Gastroesophageal sphincter (tissue), 4 donors: ENCODE measurements at regions not wholly inside any gene's neighbourhood (a gene's known extent, or its start where the extent isn't known, plus 50 kb on each side); places are given as distances from the start of the nearest gene placed in this dataset.
"Not testable (repeated sequence)": the region's sequence is repeated elsewhere in the genome, so short reads cannot be mapped to it uniquely, and the experiment has no call there.

ENCODE experiments used
- ATAC-seq: fragments of 150-250 bp; one replicate; pipeline ENCODE4 v1.9.1; 2016; ENCODE audit warnings: mild to moderate bottlenecking, moderate library complexity
- H3K27ac ChIP-seq, 4 donors: fragments of 200-600 bp; sonication (generic) in 3 of 4; 1 replicate in 3 of 4; 2 replicates in 1 of 4; pipeline ENCODE4 v1.5.1; 2016 to 2019
- H3K27me3 ChIP-seq: fragments of 200-600 bp; sonication (generic); one replicate; pipeline ENCODE4 v1.5.1; 2019
- H3K36me3 ChIP-seq, 2 donors: fragments of 200-600 bp; sonication (generic); one replicate each; pipeline ENCODE4 v1.5.1; 2019; ENCODE audit warnings: control low read depth in 1 of 2
- H3K4me1 ChIP-seq, 3 donors: fragments of 200-600 bp; sonication (generic); 1 replicate in 2 of 3; 2 replicates in 1 of 3; pipeline ENCODE4 v1.5.1; 2016 to 2019; ENCODE audit warnings: control low read depth in 2 of 3
- H3K4me3 ChIP-seq, 2 donors: fragments of 200-600 bp; sonication (generic); one replicate each; pipeline ENCODE4 v1.5.1; 2019; ENCODE audit warnings: mild to moderate bottlenecking in 1 of 2, moderate library complexity in 1 of 2
- H3K9me3 ChIP-seq, 3 donors: fragments of 200-600 bp; sonication (generic); one replicate each; pipeline ENCODE4 v1.5.1; 2017 to 2019; ENCODE audit warnings: control low read depth in 2 of 3
- EP300 ChIP-seq: sonication (generic); formaldehyde crosslinking; IDR thresholded peaks from one replicate; pipeline ENCODE4 v1.6.1; 2017; ENCODE audit warnings: antibody characterized with exemption, mild to moderate bottlenecking
- POLR2A ChIP-seq, 2 donors: fragments of 450-650 bp; IDR thresholded peaks; one replicate each; pipeline ENCODE4 v1.6.1; 2017; ENCODE audit warnings: antibody characterized with exemption in 2 of 2, mild to moderate bottlenecking in 2 of 2, moderate library complexity in 1 of 2
- POLR2AphosphoS5 ChIP-seq: sonication (generic); formaldehyde crosslinking; IDR thresholded peaks from one replicate; pipeline ENCODE4 v1.6.1; 2017; ENCODE audit warnings: antibody characterized with exemption
- WGBS, 2 donors: methylation state at CpG; one replicate each; pipeline ENCODE4 v1.1.5; 2018; ENCODE audit warnings: low coverage in 1 of 2; 5-methylcytosine and 5-hydroxymethylcytosine counted together
- TF ChIP-seq, protein P1 (sequence below), 4 experiments: fragments of 200-600 bp in 2 of 4; fragments of 450-650 bp in 2 of 4; sonication (generic) in 1 of 4; IDR thresholded peaks; one replicate each; pipeline ENCODE4 v1.5.1; 2017 to 2019; ENCODE audit warnings: antibody characterized with exemption in 4 of 4, mild to moderate bottlenecking in 2 of 4, moderate library complexity in 2 of 4

DNA sequence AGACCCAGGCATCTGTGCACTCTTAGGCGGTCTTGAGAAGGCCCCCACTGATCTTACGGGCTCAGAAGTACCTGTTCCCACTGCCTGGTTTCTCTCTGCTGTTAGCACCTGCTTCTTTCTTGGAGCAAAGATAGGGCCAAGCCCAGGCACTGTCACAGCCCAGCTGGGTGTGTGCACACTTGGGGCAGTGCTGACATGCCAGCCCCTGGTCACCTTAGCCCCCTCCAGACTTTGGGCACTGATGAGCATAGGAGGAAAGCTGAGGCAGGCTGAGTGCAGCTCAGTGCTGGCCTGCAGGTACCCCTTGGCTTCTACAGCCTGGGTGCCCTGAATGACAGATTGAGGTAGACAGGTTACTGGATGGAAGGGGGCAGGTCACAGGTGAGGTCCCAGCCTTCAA lies 105.7 kb upstream of the AHI1 start:
- Histone ChIP-seq H3K4me3 (no peak overlapping the region), H3K4me1 (no peaks in the 10 kb centered on the region), H3K9me3 (no peaks in the 10 kb centered on the region), H3K27ac (no peak overlapping the region), H3K27me3 (no peaks in the 10 kb centered on the region), H3K36me3 (no peaks in the 10 kb centered on the region)
- no peak for ATAC-seq
- WGBS, 2 donors = no CpG with 5 or more reads among the region's 2 CpGs
- TF ChIP-seq, protein P1, sequence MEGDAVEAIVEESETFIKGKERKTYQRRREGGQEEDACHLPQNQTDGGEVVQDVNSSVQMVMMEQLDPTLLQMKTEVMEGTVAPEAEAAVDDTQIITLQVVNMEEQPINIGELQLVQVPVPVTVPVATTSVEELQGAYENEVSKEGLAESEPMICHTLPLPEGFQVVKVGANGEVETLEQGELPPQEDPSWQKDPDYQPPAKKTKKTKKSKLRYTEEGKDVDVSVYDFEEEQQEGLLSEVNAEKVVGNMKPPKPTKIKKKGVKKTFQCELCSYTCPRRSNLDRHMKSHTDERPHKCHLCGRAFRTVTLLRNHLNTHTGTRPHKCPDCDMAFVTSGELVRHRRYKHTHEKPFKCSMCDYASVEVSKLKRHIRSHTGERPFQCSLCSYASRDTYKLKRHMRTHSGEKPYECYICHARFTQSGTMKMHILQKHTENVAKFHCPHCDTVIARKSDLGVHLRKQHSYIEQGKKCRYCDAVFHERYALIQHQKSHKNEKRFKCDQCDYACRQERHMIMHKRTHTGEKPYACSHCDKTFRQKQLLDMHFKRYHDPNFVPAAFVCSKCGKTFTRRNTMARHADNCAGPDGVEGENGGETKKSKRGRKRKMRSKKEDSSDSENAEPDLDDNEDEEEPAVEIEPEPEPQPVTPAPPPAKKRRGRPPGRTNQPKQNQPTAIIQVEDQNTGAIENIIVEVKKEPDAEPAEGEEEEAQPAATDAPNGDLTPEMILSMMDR (IDR thresholded peaks at IDR 0.05) = no peak
- TF ChIP-seq EP300 (no peak), POLR2AphosphoS5 (no peak), POLR2A (IDR thresholded peaks at IDR 0.05) (no peak)

DNA sequence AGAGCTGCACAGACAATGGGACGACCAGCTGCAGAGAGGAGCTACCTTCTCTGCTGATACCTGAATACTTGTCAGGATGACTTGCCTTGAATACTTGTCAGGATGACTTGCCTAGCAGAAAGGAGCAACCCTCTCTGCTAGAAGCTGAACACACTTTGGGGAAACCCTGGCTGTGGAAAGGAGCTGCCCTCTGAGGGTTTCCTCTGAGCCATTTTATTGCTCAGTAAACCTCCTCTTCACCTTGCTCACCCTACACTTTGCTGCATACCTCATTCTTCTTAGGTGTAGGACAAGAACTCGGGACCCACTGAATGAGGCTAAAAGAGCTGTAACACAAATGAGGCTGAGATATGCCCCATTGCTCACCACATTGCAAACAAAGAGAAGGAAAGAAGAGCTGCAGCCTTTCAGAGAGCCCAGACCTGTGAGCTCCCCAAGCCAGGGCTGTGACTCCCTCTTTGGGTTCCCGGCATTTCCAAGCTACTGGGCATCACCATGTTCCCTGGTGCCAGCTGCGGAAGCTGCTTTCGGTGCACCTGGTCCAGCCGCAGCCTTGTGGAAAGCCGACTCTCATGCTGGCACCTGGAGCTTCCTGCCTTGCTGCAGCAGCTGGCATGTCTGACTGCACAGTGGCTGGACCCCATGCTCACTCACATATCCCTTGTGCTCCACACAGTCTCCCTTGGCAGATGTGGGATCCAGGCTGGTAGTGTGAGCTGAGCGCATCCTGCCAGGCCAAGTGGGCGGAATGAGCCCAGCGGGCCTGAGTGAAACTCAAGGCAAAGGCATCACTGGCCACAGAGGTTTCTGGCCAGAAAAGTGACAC lies 106.7 kb upstream of the AHI1 start:
- Histone ChIP-seq H3K27ac (no peak overlapping the region), H3K4me3 (no peak overlapping the region), H3K36me3 (no peaks in the 10 kb centered on the region), H3K27me3 (no peaks in the 10 kb centered on the region), H3K4me1 (no peaks in the 10 kb centered on the region), H3K9me3 (no peaks in the 10 kb centered on the region)
- WGBS, 2 donors = 100% methylated on average over 1 to 3 of the region's 10 CpGs
- ATAC-seq = no peak
- TF ChIP-seq POLR2AphosphoS5 (no peak), POLR2A (IDR thresholded peaks at IDR 0.05) (no peak), EP300 (no peak)
- TF ChIP-seq, protein P1 (IDR thresholded peaks at IDR 0.05) = no peak

DNA sequence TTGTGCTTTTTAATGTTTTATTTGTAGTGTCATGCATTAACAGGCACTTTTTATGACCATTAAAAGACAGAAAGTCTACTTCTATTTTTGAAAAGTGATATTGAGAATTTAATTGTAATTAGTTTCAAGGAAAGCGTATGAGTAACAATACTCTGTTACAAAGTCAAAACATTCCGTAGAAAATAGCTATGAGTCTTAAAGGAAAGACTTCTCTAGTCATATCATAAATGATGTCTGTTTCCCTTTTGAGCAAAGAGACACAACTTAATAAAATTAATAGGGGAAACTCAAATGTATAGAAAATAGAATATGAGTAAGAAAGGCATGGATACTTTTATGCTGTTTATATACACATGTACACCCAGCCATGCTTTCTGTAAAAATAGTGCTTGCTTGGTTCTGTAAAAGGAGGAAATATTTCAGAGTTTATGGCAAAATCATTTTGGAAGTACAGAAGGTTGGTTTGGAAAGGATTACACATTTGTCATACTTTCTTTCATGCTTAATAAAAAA lies 107.8 kb upstream of the AHI1 start:
- no peak overlapping the region for H3K4me3 ChIP-seq
- WGBS, 2 donors = 63 to 64% methylated on average over 2 of the region's 2 CpGs
- ATAC-seq = no peak
- no peaks in the 10 kb centered on the region for H3K36me3 ChIP-seq
- H3K4me1 ChIP-seq = no peaks in the 10 kb centered on the region
- H3K9me3 ChIP-seq = no peaks in the 10 kb centered on the region
- H3K27me3 ChIP-seq = no peaks in the 10 kb centered on the region
- no peak overlapping the region for H3K27ac ChIP-seq
- TF ChIP-seq POLR2AphosphoS5 (no peak), EP300 (no peak), POLR2A (IDR thresholded peaks at IDR 0.05) (no peak)
- TF ChIP-seq, protein P1 (IDR thresholded peaks at IDR 0.05) = no peak

DNA sequence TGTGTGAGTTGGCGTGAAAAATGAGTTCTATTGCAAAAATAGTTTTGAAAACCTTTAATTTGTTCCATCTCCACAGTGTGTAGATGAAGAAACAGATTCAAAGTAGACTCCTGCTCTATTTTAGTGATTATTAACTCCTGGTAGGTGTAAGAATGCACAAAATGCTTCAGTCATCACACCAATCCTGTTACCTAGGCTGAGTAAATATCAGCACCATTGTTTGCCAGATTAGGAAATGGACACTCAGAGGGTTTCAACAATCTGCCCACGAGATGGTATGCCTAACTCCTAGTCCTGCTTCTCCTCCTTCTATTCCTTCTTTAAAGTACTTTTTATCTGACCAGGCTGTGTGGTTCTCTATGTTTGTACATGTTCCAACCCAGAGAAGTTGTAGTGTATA lies 108.9 kb upstream of the AHI1 start:
- 75 to 92% methylated on average over 2 of the region's 2 CpGs for WGBS, 2 donors
- no peak for ATAC-seq
- TF ChIP-seq POLR2AphosphoS5 (no peak), EP300 (no peak), POLR2A (IDR thresholded peaks at IDR 0.05) (no peak)
- TF ChIP-seq, protein P1 (IDR thresholded peaks at IDR 0.05) = no peak
- no peaks in the 10 kb centered on the region for H3K4me1 ChIP-seq
- no peaks in the 10 kb centered on the region for H3K9me3 ChIP-seq
- no peaks in the 10 kb centered on the region for H3K36me3 ChIP-seq
- no peak overlapping the region for H3K27ac ChIP-seq
- H3K27me3 ChIP-seq = no peaks in the 10 kb centered on the region
- no peak overlapping the region for H3K4me3 ChIP-seq

DNA sequence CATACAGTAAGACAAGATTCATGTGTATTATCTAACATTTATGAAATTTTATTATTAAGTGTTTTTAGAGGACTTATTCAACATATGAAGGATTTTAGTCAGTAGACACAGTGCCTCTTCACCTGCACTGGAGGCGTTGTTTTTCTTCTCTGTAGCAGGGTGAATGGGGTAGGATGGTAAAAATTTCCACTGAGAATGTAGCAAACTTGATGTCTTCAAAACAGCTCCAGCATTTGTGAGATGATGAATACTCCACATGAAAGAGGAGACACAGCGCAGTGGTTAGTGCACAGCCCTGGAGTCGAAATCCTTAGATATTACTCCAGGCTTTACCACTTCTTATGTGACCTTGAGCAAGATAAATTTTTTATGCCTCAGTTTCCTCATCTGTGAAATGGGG lies 110.5 kb upstream of the AHI1 start:
- Histone ChIP-seq H3K36me3 (no peaks in the 10 kb centered on the region), H3K4me1 (no peaks in the 10 kb centered on the region), H3K27me3 (no peaks in the 10 kb centered on the region), H3K27ac (no peak overlapping the region), H3K9me3 (no peaks in the 10 kb centered on the region), H3K4me3 (no peak overlapping the region)
- TF ChIP-seq, protein P1 (IDR thresholded peaks at IDR 0.05) = no peak
- TF ChIP-seq EP300 = no peak
- 90 to 100% methylated on average over 3 of the region's 3 CpGs for WGBS, 2 donors
- ATAC-seq = no peak

DNA sequence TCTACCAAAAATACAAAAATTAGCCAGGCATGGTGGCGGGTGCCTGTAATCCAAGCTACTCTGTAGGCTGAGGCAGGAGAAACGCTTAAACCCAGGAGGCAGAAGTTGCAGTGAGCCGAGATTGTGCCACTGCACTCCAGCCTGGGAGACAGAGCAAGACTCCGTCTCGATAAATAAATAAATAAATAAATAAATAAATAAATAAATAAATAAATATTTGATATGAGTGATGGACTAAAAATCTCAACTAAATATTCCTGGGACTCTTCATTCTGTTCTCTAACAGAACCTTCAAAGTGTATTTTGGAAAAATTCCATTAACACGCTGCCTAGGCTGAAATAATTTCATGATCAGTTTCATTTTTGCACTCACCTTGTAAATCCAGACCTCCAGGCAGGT lies 112.7 kb upstream of the AHI1 start:
- H3K9me3 ChIP-seq, H3K4me1 ChIP-seq, H3K27ac ChIP-seq, H3K36me3 ChIP-seq, ATAC-seq, H3K27me3 ChIP-seq, H3K4me3 ChIP-seq: not testable (repeated sequence)
- 96 to 100% methylated on average over 1 to 6 of the region's 6 CpGs for WGBS, 2 donors
